DMS 273 treated with DMSO at 0.1 percent for 48 hours (cell line): ENCODE measurements at regions not wholly inside any gene's neighbourhood (a gene's known extent, or its start where the extent isn't known, plus 50 kb on each side); places are given as distances from the start of the nearest gene placed in this dataset.

ENCODE experiments used
- DNase-seq: peaks from one replicate; lab custom pipeline; 2025; lab: John Stamatoyannopoulos, UW

GRCh38 chr20:58139849-58140786 is 88.3 kb downstream of the ANKRD60 start:
- no peak for DNase-seq

GRCh38 chr20:58138395-58138794 is 90.1 kb downstream of the ANKRD60 start:
- DNase-seq, result no peak

- no peak for DNase-seq
These were observed 90.7 kb downstream of the ANKRD60 start for GRCh38 chr20:58137651-58138265.

GRCh38 chr20:58137236-58137635 is 91.2 kb downstream of the ANKRD60 start:
- DNase-seq, result no peak

GRCh38 chr20:58136149-58136484 is 92.3 kb downstream of the ANKRD60 start:
- no peak for DNase-seq

- no peak for DNase-seq
These were observed 92.9 kb downstream of the ANKRD60 start for GRCh38 chr20:58135441-58136148.

GRCh38 chr20:58133020-58133808 is 95.2 kb downstream of the ANKRD60 start:
- no peak for DNase-seq

GRCh38 chr20:58131551-58132142 is 96.8 kb downstream of the ANKRD60 start:
- no peak for DNase-seq

GRCh38 chr20:58131151-58131550 is 97.3 kb downstream of the ANKRD60 start:
- no peak for DNase-seq

- no peak for DNase-seq
These were observed 97.9 kb downstream of the ANKRD60 start for GRCh38 chr20:58130581-58130980.

GRCh38 chr20:58130156-58130555 is 98.3 kb downstream of the ANKRD60 start:
- no peak for DNase-seq

GRCh38 chr20:58129721-58130151 is 98.7 kb downstream of the ANKRD60 start:
- DNase-seq, result no peak

- DNase-seq, result no peak
These were observed 99.5 kb downstream of the ANKRD60 start for GRCh38 chr20:58128635-58129625.

- DNase-seq, result no peak
These were observed 100.7 kb downstream of the ANKRD60 start for GRCh38 chr20:58127701-58128111.

GRCh38 chr20:58125726-58126125 is 102.7 kb downstream of the ANKRD60 start:
- DNase-seq, result no peak

GRCh38 chr20:58117944-58118343 is 110.5 kb downstream of the ANKRD60 start:
- DNase-seq, result no peak

- no peak for DNase-seq
These were observed 111.9 kb downstream of the ANKRD60 start for GRCh38 chr20:58116505-58116904.

GRCh38 chr20:58113716-58114115 is 114.7 kb downstream of the ANKRD60 start:
- no peak for DNase-seq

- DNase-seq, result no peak
These were observed 116.3 kb downstream of the ANKRD60 start for GRCh38 chr20:58112017-58112781.
